Astrocyte of the spinal cord (primary cell): ENCODE measurements at regions not wholly inside any gene's neighbourhood (a gene's known extent, or its start where the extent isn't known, plus 50 kb on each side); places are given as distances from the start of the nearest gene placed in this dataset.

Experiments used
- DNase-seq: peaks from one replicate; pipeline ENCODE4 v3.0.0; 2011; ENCODE audit warnings: low read depth, low spot score
- H3K4me3 ChIP-seq: 2 replicates; pipeline ENCODE4 v1.5.1; 2011; ENCODE audit warnings: low read depth, mild to moderate bottlenecking, low read length, moderate library complexity
- in situ Hi-C: cut with HindIII; loops from 2 replicates; pipeline ENCODE4 v1.10.0; 2017; ENCODE audit warnings: low sequenced_read_pairs
- TF ChIP-seq, protein P1 (sequence below): IDR thresholded peaks from 2 replicates; pipeline ENCODE4 v1.5.1; 2012; ENCODE audit warnings: low read depth, mild to moderate bottlenecking, low read length, inconsistent platforms

DNA sequence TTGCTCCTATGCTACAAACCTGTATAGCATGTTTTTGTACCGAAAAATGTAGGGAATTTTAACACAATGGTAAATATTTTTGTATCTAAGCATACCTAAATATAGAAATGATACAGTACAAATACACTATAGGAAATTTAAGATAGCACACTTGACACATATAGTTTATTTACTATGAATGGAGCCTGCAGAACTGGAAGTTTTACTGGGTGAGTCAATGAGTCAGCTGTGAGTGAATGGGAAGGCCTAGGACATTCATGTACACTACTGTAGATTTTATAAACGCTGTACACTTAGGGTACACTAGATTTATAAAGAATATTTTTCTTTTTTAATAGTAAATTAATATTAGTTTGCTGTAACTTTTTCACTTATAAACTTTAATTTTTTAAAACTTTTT is 707.7 kb upstream of the EPHA6 start:
- TF ChIP-seq, protein P1, sequence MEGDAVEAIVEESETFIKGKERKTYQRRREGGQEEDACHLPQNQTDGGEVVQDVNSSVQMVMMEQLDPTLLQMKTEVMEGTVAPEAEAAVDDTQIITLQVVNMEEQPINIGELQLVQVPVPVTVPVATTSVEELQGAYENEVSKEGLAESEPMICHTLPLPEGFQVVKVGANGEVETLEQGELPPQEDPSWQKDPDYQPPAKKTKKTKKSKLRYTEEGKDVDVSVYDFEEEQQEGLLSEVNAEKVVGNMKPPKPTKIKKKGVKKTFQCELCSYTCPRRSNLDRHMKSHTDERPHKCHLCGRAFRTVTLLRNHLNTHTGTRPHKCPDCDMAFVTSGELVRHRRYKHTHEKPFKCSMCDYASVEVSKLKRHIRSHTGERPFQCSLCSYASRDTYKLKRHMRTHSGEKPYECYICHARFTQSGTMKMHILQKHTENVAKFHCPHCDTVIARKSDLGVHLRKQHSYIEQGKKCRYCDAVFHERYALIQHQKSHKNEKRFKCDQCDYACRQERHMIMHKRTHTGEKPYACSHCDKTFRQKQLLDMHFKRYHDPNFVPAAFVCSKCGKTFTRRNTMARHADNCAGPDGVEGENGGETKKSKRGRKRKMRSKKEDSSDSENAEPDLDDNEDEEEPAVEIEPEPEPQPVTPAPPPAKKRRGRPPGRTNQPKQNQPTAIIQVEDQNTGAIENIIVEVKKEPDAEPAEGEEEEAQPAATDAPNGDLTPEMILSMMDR: no peak
- in situ Hi-C loops: no loop called here
- no peak overlapping the region for H3K4me3 ChIP-seq
- no peak for DNase-seq
